Hepatocyte (in vitro differentiated cells): ENCODE measurements at regions not wholly inside any gene's neighbourhood (a gene's known extent, or its start where the extent isn't known, plus 50 kb on each side); places are given as distances from the start of the nearest gene placed in this dataset.

ENCODE experiments used
- DNase-seq: peaks from one replicate; pipeline ENCODE4 v3.0.0-alpha.2; 2016; ENCODE audit warnings: low spot score
- H2AFZ ChIP-seq: fragments of 200-600 bp; sonication (generic); 2 replicates; pipeline ENCODE4 v1.6.0; 2016; ENCODE audit warnings: antibody characterized with exemption, mild to moderate bottlenecking
- H3K27ac ChIP-seq: fragments of 200-600 bp; sonication (generic); 2 replicates; pipeline ENCODE4 v1.5.1; 2016; ENCODE audit warnings: mild to moderate bottlenecking
- H3K27me3 ChIP-seq: fragments of 200-600 bp; sonication (generic); 2 replicates; pipeline ENCODE4 v1.6.1; 2016
- H3K36me3 ChIP-seq: fragments of 200-600 bp; sonication (generic); replicated peaks from 2 replicates; pipeline ENCODE4 v1.5.1; 2016; ENCODE audit warnings: low read depth; ENCODE audit not compliant: insufficient read depth
- H3K4me1 ChIP-seq: fragments of 200-600 bp; sonication (generic); 2 replicates; pipeline ENCODE4 v1.5.1; 2016; ENCODE audit warnings: mild to moderate bottlenecking, moderate library complexity; ENCODE audit not compliant: insufficient read depth
- H3K4me2 ChIP-seq: fragments of 200-600 bp; sonication (generic); 2 replicates; pipeline ENCODE4 v1.6.0; 2016
- H3K4me3 ChIP-seq: fragments of 200-600 bp; sonication (generic); 2 replicates; pipeline ENCODE4 v1.5.1; 2016; ENCODE audit warnings: mild to moderate bottlenecking
- H3K79me2 ChIP-seq: fragments of 200-600 bp; sonication (generic); 2 replicates; pipeline ENCODE4 v1.6.0; 2017; ENCODE audit warnings: mild to moderate bottlenecking
- H3K9me2 ChIP-seq: fragments of 200-600 bp; sonication (generic); replicated peaks from 2 replicates; pipeline ENCODE4 v1.6.0; 2017; ENCODE audit warnings: mild to moderate bottlenecking; ENCODE audit not compliant: insufficient read depth
- H3K9me3 ChIP-seq: fragments of 200-600 bp; sonication (generic); 2 replicates; pipeline ENCODE4 v1.5.1; 2016; ENCODE audit warnings: low read depth, mild to moderate bottlenecking
- H4K20me1 ChIP-seq: fragments of 200-600 bp; sonication (generic); 2 replicates; pipeline ENCODE4 v1.6.0; 2016; ENCODE audit warnings: mild to moderate bottlenecking; ENCODE audit not compliant: insufficient read depth, poor library complexity, severe bottlenecking
- CTCF ChIP-seq: fragments of 200-600 bp; sonication (generic); IDR thresholded peaks from 2 replicates; pipeline ENCODE4 v1.5.1; 2016; ENCODE audit warnings: antibody characterized with exemption, mild to moderate bottlenecking; ENCODE audit not compliant: poor library complexity
- EZH2 ChIP-seq: fragments of 200-600 bp; sonication (generic); IDR thresholded peaks from 2 replicates; pipeline ENCODE4 v1.6.1; 2016; ENCODE audit warnings: antibody characterized with exemption, mild to moderate bottlenecking, borderline replicate concordance
- EZH2phosphoT487 ChIP-seq: fragments of 200-600 bp; sonication (generic); IDR thresholded peaks from one replicate; pipeline ENCODE4 v1.6.1; 2018; ENCODE audit warnings: antibody characterized with exemption, mild to moderate bottlenecking, low read depth, moderate library complexity; ENCODE audit not compliant: unreplicated experiment, severe bottlenecking
- WGBS: methylation state at CpG from one replicate; pipeline ENCODE4 v1.1.6; 2016; ENCODE audit warnings: low lambda C conversion rate; ENCODE audit errors: missing lambda C conversion rate; 5-methylcytosine and 5-hydroxymethylcytosine counted together

- 59% methylated on average over 7 of the region's 7 CpGs for WGBS
- Histone ChIP-seq H3K9me3 (no peaks in the 10 kb centered on the region), H3K9me2 (no peaks in the 10 kb centered on the region), H3K79me2 (no peaks in the 10 kb centered on the region), H3K4me2 (no peak overlapping the region), H3K4me1 (peaks cover 8% of the 10 kb centered on the region), H3K4me3 (no peak overlapping the region), H3K27ac (no peak overlapping the region), H3K36me3 (no peaks in the 10 kb centered on the region), H3K27me3 (no peaks in the 10 kb centered on the region), H2AFZ (no peak overlapping the region), H4K20me1 (no peaks in the 10 kb centered on the region)
- no peak for TF ChIP-seq CTCF
- TF ChIP-seq EZH2phosphoT487, result no peak
- no peak for TF ChIP-seq EZH2
- no peak for DNase-seq
These were observed 280.2 kb downstream of the ADGRA3 start for GRCh38 chr4:22235698-22236097.

GRCh38 chr4:22233230-22233629 is 282.6 kb downstream of the ADGRA3 start:
- no peaks in the 10 kb centered on the region for H3K9me3 ChIP-seq
- DNase-seq, result no peak
- 87% methylated on average over 7 of the region's 7 CpGs for WGBS
- H3K9me2 ChIP-seq, result no peaks in the 10 kb centered on the region
- no peaks in the 10 kb centered on the region for H3K36me3 ChIP-seq
- H2AFZ ChIP-seq, result no peak overlapping the region
- H3K4me1 ChIP-seq, result peaks cover under 1% of the 10 kb centered on the region
- H3K27ac ChIP-seq, result no peak overlapping the region
- H3K27me3 ChIP-seq, result no peaks in the 10 kb centered on the region
- no peaks in the 10 kb centered on the region for H4K20me1 ChIP-seq
- H3K4me3 ChIP-seq, result no peak overlapping the region
- TF ChIP-seq EZH2phosphoT487 (no peak), CTCF (no peak), EZH2 (no peak)
- H3K4me2 ChIP-seq, result no peak overlapping the region
- no peaks in the 10 kb centered on the region for H3K79me2 ChIP-seq

- H3K79me2 ChIP-seq, result no peaks in the 10 kb centered on the region
- H4K20me1 ChIP-seq, result no peaks in the 10 kb centered on the region
- H3K36me3 ChIP-seq, result no peaks in the 10 kb centered on the region
- H3K27me3 ChIP-seq, result no peaks in the 10 kb centered on the region
- H3K4me2 ChIP-seq, result no peak overlapping the region
- DNase-seq, result no peak
- H3K9me3 ChIP-seq, result no peaks in the 10 kb centered on the region
- no peak overlapping the region for H2AFZ ChIP-seq
- 84% methylated on average over 9 of the region's 9 CpGs for WGBS
- H3K4me3 ChIP-seq, result no peak overlapping the region
- TF ChIP-seq EZH2 (no peak), EZH2phosphoT487 (no peak), CTCF (no peak)
- H3K4me1 ChIP-seq, result no peaks in the 10 kb centered on the region
- no peaks in the 10 kb centered on the region for H3K9me2 ChIP-seq
- no peak overlapping the region for H3K27ac ChIP-seq
These were observed 272.4 kb upstream of the KCNIP4 start for GRCh38 chr4:22220965-22221364.

GRCh38 chr4:22217480-22217879 is 268.9 kb upstream of the KCNIP4 start:
- H3K27me3 ChIP-seq, result no peaks in the 10 kb centered on the region
- H3K4me3 ChIP-seq, result no peak overlapping the region
- no peaks in the 10 kb centered on the region for H3K9me2 ChIP-seq
- H4K20me1 ChIP-seq, result no peaks in the 10 kb centered on the region
- 80% methylated on average over 5 of the region's 5 CpGs for WGBS
- H3K9me3 ChIP-seq, result no peaks in the 10 kb centered on the region
- no peak overlapping the region for H2AFZ ChIP-seq
- H3K36me3 ChIP-seq, result no peaks in the 10 kb centered on the region
- DNase-seq, result no peak
- no peaks in the 10 kb centered on the region for H3K79me2 ChIP-seq
- no peaks in the 10 kb centered on the region for H3K4me1 ChIP-seq
- TF ChIP-seq EZH2 (no peak), EZH2phosphoT487 (no peak), CTCF (no peak)
- no peak overlapping the region for H3K27ac ChIP-seq
- no peak overlapping the region for H3K4me2 ChIP-seq
